ENCODE measurements at regions not wholly inside any gene's neighbourhood (a gene's known extent, or its start where the extent isn't known, plus 50 kb on each side); places are given as distances from the start of the nearest gene placed in this dataset.

- Histone ChIP-seq H3K27me3 (ENCODE audit: low read length) (no peaks in the 10 kb centered on the region), H3F3A (ENCODE audit: insufficient read depth) (no peaks in the 10 kb centered on the region), H3K4me3 (ENCODE audit: insufficient read depth, low read length, poor library complexity, severe bottlenecking) (no peak overlapping the region), H3K4me2 (ENCODE audit: low read depth, low read length, poor library complexity, severe bottlenecking) (no peak overlapping the region), H3K79me2 (ENCODE audit: insufficient read depth, low read length) (no peaks in the 10 kb centered on the region), H3K27ac (ENCODE audit: low read depth, low read length) (no peak overlapping the region), H3K9ac (ENCODE audit: low read length) (no peak overlapping the region), H3K9me2 (replicated peaks; ENCODE audit: insufficient read depth, low read length) (no peaks in the 10 kb centered on the region), H2AFZ (ENCODE audit: low read depth, low read length, severe bottlenecking) (no peak overlapping the region), H3K9me3 (ENCODE audit: insufficient read depth, low read length) (no peaks in the 10 kb centered on the region), H4K20me1 (ENCODE audit: low read depth, low read length) (no peaks in the 10 kb centered on the region), H3K36me3 (ENCODE audit: low read length) (no peaks in the 10 kb centered on the region)
- TF ChIP-seq EZH2phosphoT487 (conservative IDR thresholded peaks at IDR 0.05; ENCODE audit: low read length) = no peak
- TF ChIP-seq CTCF (IDR thresholded peaks at IDR 0.05; ENCODE audit: insufficient read depth, low read length, poor library complexity, severe bottlenecking) = no peak
Measured at GRCh38 chr7:9711259-9711918, 1262.3 kb upstream of the PHF14 start.

- Histone ChIP-seq H3K27ac (ENCODE audit: low read depth, low read length) (no peak overlapping the region), H3K9me2 (replicated peaks; ENCODE audit: insufficient read depth, low read length) (no peaks in the 10 kb centered on the region), H3K4me2 (ENCODE audit: low read depth, low read length, poor library complexity, severe bottlenecking) (no peak overlapping the region), H4K20me1 (ENCODE audit: low read depth, low read length) (no peaks in the 10 kb centered on the region), H3K9me3 (ENCODE audit: insufficient read depth, low read length) (no peaks in the 10 kb centered on the region), H3K36me3 (ENCODE audit: low read length) (no peaks in the 10 kb centered on the region), H3K9ac (ENCODE audit: low read length) (no peak overlapping the region), H3F3A (ENCODE audit: insufficient read depth) (no peaks in the 10 kb centered on the region), H3K27me3 (ENCODE audit: low read length) (no peaks in the 10 kb centered on the region), H2AFZ (ENCODE audit: low read depth, low read length, severe bottlenecking) (no peak overlapping the region), H3K79me2 (ENCODE audit: insufficient read depth, low read length) (no peaks in the 10 kb centered on the region), H3K4me3 (ENCODE audit: insufficient read depth, low read length, poor library complexity, severe bottlenecking) (no peak overlapping the region)
- TF ChIP-seq EZH2phosphoT487 (conservative IDR thresholded peaks at IDR 0.05; ENCODE audit: low read length) (no peak), CTCF (IDR thresholded peaks at IDR 0.05; ENCODE audit: insufficient read depth, low read length, poor library complexity, severe bottlenecking) (no peak)
Measured at GRCh38 chr7:9718071-9718661, 1255.5 kb upstream of the PHF14 start.

- H3K9ac ChIP-seq (ENCODE audit: low read length) = no peak overlapping the region
- no peak overlapping the region for H2AFZ ChIP-seq (ENCODE audit: low read depth, low read length, severe bottlenecking)
- H4K20me1 ChIP-seq (ENCODE audit: low read depth, low read length) = no peaks in the 10 kb centered on the region
Measured at GRCh38 chr7:9719303-9719702, 1254.4 kb upstream of the PHF14 start.

More at GRCh38 chr7:9719303-9719702, 1254.4 kb upstream of the PHF14 start:
- Histone ChIP-seq H3K9me3 (ENCODE audit: insufficient read depth, low read length) (no peaks in the 10 kb centered on the region), H3K36me3 (ENCODE audit: low read length) (no peaks in the 10 kb centered on the region), H3K9me2 (replicated peaks; ENCODE audit: insufficient read depth, low read length) (no peaks in the 10 kb centered on the region), H3K79me2 (ENCODE audit: insufficient read depth, low read length) (no peaks in the 10 kb centered on the region), H3K27me3 (ENCODE audit: low read length) (no peaks in the 10 kb centered on the region), H3K4me2 (ENCODE audit: low read depth, low read length, poor library complexity, severe bottlenecking) (no peak overlapping the region), H3F3A (ENCODE audit: insufficient read depth) (no peaks in the 10 kb centered on the region), H3K4me3 (ENCODE audit: insufficient read depth, low read length, poor library complexity, severe bottlenecking) (no peak overlapping the region), H3K27ac (ENCODE audit: low read depth, low read length) (no peak overlapping the region)
- no peak for TF ChIP-seq CTCF (IDR thresholded peaks at IDR 0.05; ENCODE audit: insufficient read depth, low read length, poor library complexity, severe bottlenecking)
